ENCODE measurements at regions not wholly inside any gene's neighbourhood (a gene's known extent, or its start where the extent isn't known, plus 50 kb on each side); places are given as distances from the start of the nearest gene placed in this dataset.
"Not testable (repeated sequence)": the region's sequence is repeated elsewhere in the genome, so short reads cannot be mapped to it uniquely, and the experiment has no call there.

DNA sequence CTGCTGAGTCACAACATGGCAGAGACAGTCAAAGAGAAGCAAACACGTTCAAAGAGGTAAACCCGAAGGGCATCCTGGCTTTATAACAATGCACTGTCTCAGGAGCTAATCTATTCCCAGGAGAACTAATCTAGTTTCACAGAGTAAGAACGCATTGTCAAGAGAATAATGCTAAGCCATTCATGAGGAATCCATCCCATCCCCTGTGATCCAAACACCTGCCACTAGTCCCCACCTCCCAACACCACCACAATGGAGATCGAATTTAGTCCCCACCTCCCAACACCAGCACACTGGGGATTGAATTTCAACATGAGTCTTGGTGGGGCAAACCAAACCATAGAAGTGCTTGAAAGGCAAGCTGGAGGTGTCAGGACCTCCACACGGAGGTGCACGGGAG is 231.5 kb upstream of the ID4 start:
- intact Hi-C loops (cut with DNase I) = no loop called here
- Histone ChIP-seq H3K27ac (no peak overlapping the region), H3K4me3 (no peak overlapping the region), H3K9me3 (no peaks in the 10 kb centered on the region), H3K36me3 (no peaks in the 10 kb centered on the region), H3K27me3 (no peaks in the 10 kb centered on the region), H3K4me1 (no peaks in the 10 kb centered on the region)
- no peak for DNase-seq (ENCODE audit: low spot score in 2 of 2)
- TF ChIP-seq, protein P1, sequence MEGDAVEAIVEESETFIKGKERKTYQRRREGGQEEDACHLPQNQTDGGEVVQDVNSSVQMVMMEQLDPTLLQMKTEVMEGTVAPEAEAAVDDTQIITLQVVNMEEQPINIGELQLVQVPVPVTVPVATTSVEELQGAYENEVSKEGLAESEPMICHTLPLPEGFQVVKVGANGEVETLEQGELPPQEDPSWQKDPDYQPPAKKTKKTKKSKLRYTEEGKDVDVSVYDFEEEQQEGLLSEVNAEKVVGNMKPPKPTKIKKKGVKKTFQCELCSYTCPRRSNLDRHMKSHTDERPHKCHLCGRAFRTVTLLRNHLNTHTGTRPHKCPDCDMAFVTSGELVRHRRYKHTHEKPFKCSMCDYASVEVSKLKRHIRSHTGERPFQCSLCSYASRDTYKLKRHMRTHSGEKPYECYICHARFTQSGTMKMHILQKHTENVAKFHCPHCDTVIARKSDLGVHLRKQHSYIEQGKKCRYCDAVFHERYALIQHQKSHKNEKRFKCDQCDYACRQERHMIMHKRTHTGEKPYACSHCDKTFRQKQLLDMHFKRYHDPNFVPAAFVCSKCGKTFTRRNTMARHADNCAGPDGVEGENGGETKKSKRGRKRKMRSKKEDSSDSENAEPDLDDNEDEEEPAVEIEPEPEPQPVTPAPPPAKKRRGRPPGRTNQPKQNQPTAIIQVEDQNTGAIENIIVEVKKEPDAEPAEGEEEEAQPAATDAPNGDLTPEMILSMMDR (IDR thresholded peaks at IDR 0.05) = no peak

DNA sequence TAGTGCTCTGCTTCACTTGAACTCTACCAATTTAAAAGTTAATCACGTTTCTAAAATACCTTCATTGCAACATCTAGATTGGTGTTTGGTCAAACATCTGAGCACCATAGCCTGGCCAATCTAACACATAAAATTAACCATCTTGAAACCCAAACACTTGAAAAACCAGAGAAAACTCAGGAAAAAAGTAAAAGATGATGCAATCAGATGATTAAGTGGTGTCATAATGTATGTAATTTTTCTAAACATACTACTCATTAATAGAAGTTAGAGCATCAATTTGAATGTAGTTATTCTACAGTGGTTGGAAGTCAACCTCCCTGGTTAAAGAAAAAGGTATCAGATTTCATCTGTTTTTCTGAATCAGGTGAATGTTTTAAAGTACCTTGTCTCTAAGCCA is 228.6 kb upstream of the ID4 start:
- intact Hi-C loops (cut with DNase I) = no loop called here
- Histone ChIP-seq H3K4me3 (no peak overlapping the region), H3K4me1 (no peaks in the 10 kb centered on the region)

DNA sequence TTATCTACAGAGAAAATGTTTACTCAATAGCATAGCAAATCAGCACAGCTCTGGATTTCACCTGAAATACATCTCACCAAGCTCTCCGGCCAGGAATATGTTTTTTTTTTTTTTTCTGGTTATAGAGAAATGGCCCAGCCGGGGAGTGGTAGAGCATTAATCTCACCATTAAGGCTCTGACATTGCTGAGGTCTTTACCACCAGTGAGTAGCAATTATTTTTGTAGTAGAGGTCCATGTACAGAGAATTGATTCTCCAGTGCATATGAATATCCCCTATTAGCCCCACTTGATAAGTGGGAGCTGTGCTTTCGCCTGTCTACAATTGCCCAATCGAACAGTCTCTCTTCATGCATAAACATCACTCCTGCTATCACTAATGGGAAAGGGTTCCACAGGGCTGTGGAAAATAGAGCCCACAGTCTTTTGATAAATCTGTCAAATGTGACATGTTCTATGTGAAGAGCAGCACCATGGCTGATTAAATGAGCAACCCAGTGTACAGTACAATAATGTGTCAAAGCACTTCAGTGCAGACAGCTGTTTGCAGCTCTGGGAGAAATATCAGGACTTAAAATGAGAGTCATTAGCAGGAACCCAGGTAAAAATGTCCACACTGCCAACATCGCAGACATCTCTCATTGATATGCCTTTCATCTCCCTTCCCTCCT is 227.1 kb upstream of the ID4 start:
- Histone ChIP-seq H3K36me3 (no peaks in the 10 kb centered on the region), H3K27ac (no peak overlapping the region), H3K4me1 (no peaks in the 10 kb centered on the region), H3K27me3 (no peaks in the 10 kb centered on the region), H3K9me3 (no peaks in the 10 kb centered on the region), H3K4me3 (no peak overlapping the region)
- intact Hi-C loops (cut with DNase I) = loop anchor here (10.0 kb wide), 1 partner anchor 135 kb away; no protein-coding TSS in a partner anchor
- TF ChIP-seq, protein P1 (IDR thresholded peaks at IDR 0.05) = no peak
- no peak for DNase-seq (ENCODE audit: low spot score in 2 of 2)

More for the DNA sequence above, 228.6 kb upstream of the ID4 start:
- no peak for DNase-seq (ENCODE audit: low spot score in 2 of 2)
- no peaks in the 10 kb centered on the region for H3K9me3 ChIP-seq
- no peaks in the 10 kb centered on the region for H3K27me3 ChIP-seq
- TF ChIP-seq, protein P1 (IDR thresholded peaks at IDR 0.05) = no peak
- no peak overlapping the region for H3K27ac ChIP-seq
- no peaks in the 10 kb centered on the region for H3K36me3 ChIP-seq

DNA sequence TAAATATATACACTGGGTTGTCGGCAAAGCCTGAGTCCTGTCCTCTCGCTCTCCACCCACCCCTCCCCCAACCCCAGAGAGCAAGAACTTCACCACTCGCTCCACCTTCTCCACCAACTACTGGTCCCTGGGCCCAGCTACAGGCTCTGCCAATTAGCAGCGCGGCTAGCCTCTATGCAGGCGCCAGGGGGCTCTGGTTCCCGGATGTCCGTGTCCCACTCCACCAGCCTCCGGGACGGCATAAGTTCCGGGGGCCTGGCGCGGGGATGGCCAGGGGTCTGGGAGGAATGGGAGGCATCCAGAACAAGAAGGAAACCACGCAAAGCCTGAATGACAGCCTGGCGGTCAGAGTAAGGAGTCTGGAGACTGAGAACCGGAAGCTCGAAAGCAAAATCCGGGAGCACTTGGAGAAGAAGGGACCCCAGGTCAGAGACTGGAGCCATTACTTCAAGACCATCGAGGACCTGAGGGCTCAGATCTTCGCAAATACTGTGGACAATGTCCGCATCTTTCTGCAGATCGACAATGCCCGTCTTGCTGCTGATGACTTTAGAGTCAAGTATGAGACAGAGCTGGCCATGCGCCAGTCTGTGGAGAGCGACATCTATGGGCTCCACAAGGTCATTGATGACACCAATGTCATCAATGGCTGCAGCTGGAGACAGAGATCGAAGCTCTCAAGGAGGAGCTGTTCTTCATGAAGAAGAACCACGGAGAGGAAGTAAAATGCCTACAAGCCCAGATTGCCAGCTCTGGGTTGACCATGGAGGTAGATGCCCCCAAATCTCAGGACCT is 224.3 kb upstream of the ID4 start:
- H3K27me3 ChIP-seq; H3K4me1 ChIP-seq; H3K27ac ChIP-seq; H3K36me3 ChIP-seq; H3K4me3 ChIP-seq; DNase-seq (ENCODE audit: low spot score in 2 of 2): not testable (repeated sequence)
- intact Hi-C loops (cut with DNase I) = loop anchor here (10.0 kb wide), 1 partner anchor 138 kb away; no protein-coding TSS in a partner anchor
- H3K9me3 ChIP-seq = peaks cover 0 to 13% of the 10 kb centered on the region in 2 donors

DNA sequence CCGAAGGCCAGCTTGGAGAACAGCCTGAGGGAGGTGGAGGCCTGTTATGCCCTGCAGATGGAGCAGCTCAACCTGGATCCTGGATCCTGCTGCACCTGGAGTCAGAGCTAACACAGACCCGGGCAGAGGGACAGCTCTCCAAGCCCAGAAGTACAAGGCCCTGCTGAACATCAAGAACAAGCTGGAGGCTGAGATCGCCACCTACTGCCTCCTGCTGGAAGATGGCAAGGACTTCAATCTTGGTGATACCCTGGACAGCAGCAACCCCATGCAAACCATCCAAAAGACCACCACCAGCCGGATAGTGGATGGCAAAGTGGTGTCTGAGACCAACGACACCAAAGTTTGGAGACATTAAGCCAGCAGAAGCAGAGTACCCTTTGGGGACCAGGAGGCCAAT is 223.5 kb upstream of the ID4 start:
- Histone ChIP-seq H3K9me3 (peaks cover 0 to 13% of the 10 kb centered on the region in 2 donors), H3K27me3 (no peaks in the 10 kb centered on the region), H3K27ac (no peak overlapping the region), H3K4me3 (no peak overlapping the region), H3K36me3 (no peaks in the 10 kb centered on the region), H3K4me1 (no peaks in the 10 kb centered on the region)
- intact Hi-C loops (cut with DNase I) = loop anchor here (10.0 kb wide), 1 partner anchor 139 kb away; no protein-coding TSS in a partner anchor
- DNase-seq (ENCODE audit: low spot score in 2 of 2) = no peak
- TF ChIP-seq, protein P1 (IDR thresholded peaks at IDR 0.05) = no peak

DNA sequence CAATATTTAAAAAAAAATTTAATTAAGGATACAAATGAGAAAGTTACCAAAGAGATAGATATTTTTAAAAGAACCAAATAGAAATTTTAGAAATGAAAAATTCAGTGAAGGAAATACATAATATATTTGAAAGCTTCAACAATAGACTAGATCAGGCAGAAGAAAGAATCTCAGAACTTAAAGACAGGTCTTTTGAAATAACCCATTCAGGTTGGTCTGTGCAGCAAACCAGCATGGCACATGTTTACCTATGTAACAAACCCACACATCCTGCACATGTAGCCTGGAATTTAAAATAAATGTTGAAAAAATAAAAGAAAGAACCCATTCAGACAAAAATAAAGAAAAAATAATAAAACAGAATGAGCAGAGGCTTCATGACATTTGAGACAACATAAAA is 221.1 kb upstream of the ID4 start:
- no peaks in the 10 kb centered on the region for H3K27me3 ChIP-seq
- H3K27ac ChIP-seq = no peak overlapping the region
- no peak for DNase-seq (ENCODE audit: low spot score in 2 of 2)
- no peak overlapping the region for H3K4me3 ChIP-seq
- peaks cover 0 to 16% of the 10 kb centered on the region in 2 donors for H3K9me3 ChIP-seq
- no peaks in the 10 kb centered on the region for H3K36me3 ChIP-seq
- intact Hi-C loops (cut with DNase I) = loop anchor here (10.0 kb wide), 1 partner anchor 141 kb away; no protein-coding TSS in a partner anchor
- no peaks in the 10 kb centered on the region for H3K4me1 ChIP-seq
- TF ChIP-seq, protein P1 (IDR thresholded peaks at IDR 0.05) = no peak

Data from ascending aorta (tissue), 2 donors.